Activated CD4-positive, alpha-beta T cell treated with anti-CD3 and anti-CD28 coated beads, Interleukin-2, amount 50 U/mL, for 16 hours (primary cell): ENCODE measurements at regions not wholly inside any gene's neighbourhood (a gene's known extent, or its start where the extent isn't known, plus 50 kb on each side); places are given as distances from the start of the nearest gene placed in this dataset.

Experiments
- DNase-seq: peaks from one replicate; pipeline ENCODE4 v3.0.0-alpha.2; 2020

GRCh38 chr15:29454506-29454905, 184.9 kb upstream of the NSMCE3 start:
- DNase-seq, result no peak

- no peak for DNase-seq
Observed at GRCh38 chr15:29452881-29453731, 183.5 kb upstream of the NSMCE3 start.

- DNase-seq, result no peak
Observed at GRCh38 chr15:29451201-29451781, 181.7 kb upstream of the NSMCE3 start.

- DNase-seq, result no peak
Observed at GRCh38 chr15:29449136-29449535, 179.5 kb upstream of the NSMCE3 start.

- DNase-seq, result no peak
Observed at GRCh38 chr15:29448320-29448719, 178.7 kb upstream of the NSMCE3 start.

- DNase-seq, result no peak
Observed at GRCh38 chr15:29446480-29446879, 176.9 kb upstream of the NSMCE3 start.

- DNase-seq, result no peak
Observed at GRCh38 chr15:29442532-29442931, 172.9 kb upstream of the NSMCE3 start.

GRCh38 chr15:29440541-29440940, 170.9 kb upstream of the NSMCE3 start:
- DNase-seq, result no peak

GRCh38 chr15:29438703-29439055, 169.1 kb upstream of the NSMCE3 start:
- DNase-seq, result no peak

- no peak for DNase-seq
Observed at GRCh38 chr15:29437888-29438702, 168.5 kb upstream of the NSMCE3 start.

- DNase-seq, result no peak
Observed at GRCh38 chr15:29435811-29436210, 166.2 kb upstream of the NSMCE3 start.

GRCh38 chr15:29434280-29434679, 164.7 kb upstream of the NSMCE3 start:
- no peak for DNase-seq

- no peak for DNase-seq
Observed at GRCh38 chr15:29433507-29434248, 164.1 kb upstream of the NSMCE3 start.

- DNase-seq, result no peak
Observed at GRCh38 chr15:29433050-29433318, 163.4 kb upstream of the NSMCE3 start.

- no peak for DNase-seq
Observed at GRCh38 chr15:29432191-29433049, 162.8 kb upstream of the NSMCE3 start.

GRCh38 chr15:29430831-29431230, 161.2 kb upstream of the NSMCE3 start:
- no peak for DNase-seq

- DNase-seq, result no peak
Observed at GRCh38 chr15:29430124-29430523, 160.5 kb upstream of the NSMCE3 start.

- no peak for DNase-seq
Observed at GRCh38 chr15:29429584-29429983, 160.0 kb upstream of the NSMCE3 start.

- DNase-seq, result no peak
Observed at GRCh38 chr15:29428925-29429573, 159.4 kb upstream of the NSMCE3 start.

- no peak for DNase-seq
Observed at GRCh38 chr15:29425864-29426263, 156.2 kb upstream of the NSMCE3 start.

- no peak for DNase-seq
Observed at GRCh38 chr15:29424118-29424517, 154.5 kb upstream of the NSMCE3 start.

GRCh38 chr15:29422606-29423005, 153.0 kb upstream of the NSMCE3 start:
- no peak for DNase-seq
